Stimulated activated CD4-positive, alpha-beta T cell treated with anti-CD3 and anti-CD28 coated beads, Interleukin-12 subunit alpha, Interleukin-12 subunit beta, amount 100 ng/mL, for 4 hours (primary cell): ENCODE measurements at regions not wholly inside any gene's neighbourhood (a gene's known extent, or its start where the extent isn't known, plus 50 kb on each side); places are given as distances from the start of the nearest gene placed in this dataset.
A peak's percentile ranks its signal among the peaks of the same experiment; 100 is the strongest.

Source experiments
- DNase-seq: peaks from one replicate; pipeline ENCODE4 v3.0.0-alpha.2; 2020

- no peak for DNase-seq
These were observed 138.3 kb upstream of the CDH13 start for GRCh38 chr16:82488460-82488859.

GRCh38 chr16:82481455-82481854, 145.3 kb upstream of the CDH13 start:
- no peak for DNase-seq

GRCh38 chr16:82476786-82477185, 150.0 kb upstream of the CDH13 start:
- DNase-seq: no peak

DNA sequence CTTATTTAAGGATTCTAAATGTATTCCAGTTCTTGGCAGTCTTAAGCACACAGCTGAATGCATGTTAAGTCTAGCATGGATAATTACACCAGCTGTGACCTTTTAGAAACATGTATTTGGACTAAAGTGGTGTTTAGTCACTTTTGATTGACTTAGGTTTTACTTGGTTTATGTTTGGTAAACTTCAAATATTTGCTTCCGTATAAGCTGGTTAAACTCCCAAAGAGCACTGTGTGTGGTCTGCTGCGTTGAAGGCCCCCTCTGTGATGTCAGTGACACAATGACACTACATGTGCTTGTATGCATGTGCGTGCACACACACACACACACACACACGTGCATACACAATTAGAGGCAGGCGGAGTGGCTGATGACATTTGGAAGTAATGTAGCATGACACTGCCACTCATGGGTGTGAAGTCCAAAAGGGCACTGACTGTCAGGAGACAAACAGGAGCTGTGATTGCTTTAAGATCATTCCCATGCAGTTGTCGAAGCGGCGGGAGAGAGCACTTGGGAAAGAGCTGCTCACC, 156.1 kb upstream of the CDH13 start:
- no peak for DNase-seq

- no peak for DNase-seq
These were observed 156.8 kb upstream of the CDH13 start for GRCh38 chr16:82470016-82470415.

DNA sequence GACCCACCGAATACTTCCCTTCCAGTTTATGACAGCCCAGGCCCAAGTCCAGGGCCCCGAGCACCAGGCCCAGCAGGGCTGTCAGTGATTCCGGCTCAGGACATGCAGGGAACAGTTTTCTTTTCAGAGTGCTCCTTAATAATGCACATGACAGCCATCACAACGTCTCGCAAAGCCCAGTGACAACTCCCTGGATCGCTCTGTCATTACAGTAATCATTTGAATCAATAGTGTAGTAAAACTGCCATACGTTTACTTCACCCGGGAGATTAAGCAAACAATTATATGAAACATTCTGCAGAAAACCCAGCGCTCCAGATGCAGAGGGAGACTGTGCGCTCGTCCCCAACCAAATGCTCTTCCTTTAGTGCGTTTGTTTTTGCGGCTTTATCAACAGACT, 162.6 kb upstream of the CDH13 start:
- no peak for DNase-seq

DNA sequence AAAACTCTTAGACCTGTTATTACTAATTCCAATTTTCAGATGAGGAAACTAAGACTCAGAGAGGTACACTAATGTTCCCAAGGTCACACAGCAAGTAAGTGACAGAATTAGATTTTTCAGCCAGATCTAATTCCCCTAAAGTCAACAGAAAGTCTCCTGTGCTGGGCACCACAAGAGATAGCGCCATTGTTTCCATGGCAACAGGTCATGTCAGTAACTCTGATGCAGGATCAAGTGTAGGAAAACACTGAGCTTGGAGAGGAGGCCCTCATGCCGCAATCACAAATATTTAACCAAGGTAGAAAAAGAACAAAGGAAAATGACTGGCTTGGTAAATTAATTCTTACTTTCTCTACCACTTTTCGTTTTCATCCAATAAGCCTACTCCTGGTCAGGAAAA, 166.0 kb upstream of the CDH13 start:
- no peak for DNase-seq

GRCh38 chr16:82459580-82460256, 167.1 kb upstream of the CDH13 start:
- DNase-seq: no peak

GRCh38 chr16:82456683-82457082, 170.1 kb upstream of the CDH13 start:
- peak; percentile 18 for DNase-seq

GRCh38 chr16:82454566-82454965, 172.2 kb upstream of the CDH13 start:
- no peak for DNase-seq

- no peak for DNase-seq
These were observed 172.6 kb upstream of the CDH13 start for GRCh38 chr16:82454152-82454551.

- DNase-seq: no peak
These were observed 174.6 kb upstream of the CDH13 start for GRCh38 chr16:82452004-82452756.

- no peak for DNase-seq
These were observed 175.3 kb upstream of the CDH13 start for GRCh38 chr16:82451449-82451848.

DNA sequence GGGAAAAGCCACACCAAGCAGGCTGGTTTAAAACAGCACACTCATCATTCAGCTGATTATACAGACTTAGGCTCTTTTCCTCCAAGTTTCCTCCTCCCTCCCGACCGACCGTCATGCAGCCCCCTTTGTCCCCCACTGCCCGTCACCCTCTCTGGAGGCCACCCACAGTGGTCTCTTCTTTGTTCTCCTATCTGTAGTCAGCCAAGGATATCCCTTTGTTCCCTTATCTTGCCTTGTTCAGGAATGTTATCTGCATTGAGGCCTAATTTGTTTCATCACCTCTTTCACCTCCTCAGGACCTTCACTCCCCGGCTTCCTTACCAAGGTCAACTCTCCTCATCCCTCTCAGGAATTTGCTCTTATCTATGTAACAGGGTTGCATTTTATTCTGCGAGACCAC, 186.4 kb upstream of the CDH13 start:
- DNase-seq: no peak

- DNase-seq: no peak
These were observed 187.0 kb upstream of the CDH13 start for GRCh38 chr16:82439678-82440293.

GRCh38 chr16:82433042-82433441, 193.7 kb upstream of the CDH13 start:
- no peak for DNase-seq

- DNase-seq: no peak
These were observed 194.5 kb upstream of the CDH13 start for GRCh38 chr16:82432261-82432660.

GRCh38 chr16:82425661-82426060, 201.1 kb upstream of the CDH13 start:
- DNase-seq: no peak

DNA sequence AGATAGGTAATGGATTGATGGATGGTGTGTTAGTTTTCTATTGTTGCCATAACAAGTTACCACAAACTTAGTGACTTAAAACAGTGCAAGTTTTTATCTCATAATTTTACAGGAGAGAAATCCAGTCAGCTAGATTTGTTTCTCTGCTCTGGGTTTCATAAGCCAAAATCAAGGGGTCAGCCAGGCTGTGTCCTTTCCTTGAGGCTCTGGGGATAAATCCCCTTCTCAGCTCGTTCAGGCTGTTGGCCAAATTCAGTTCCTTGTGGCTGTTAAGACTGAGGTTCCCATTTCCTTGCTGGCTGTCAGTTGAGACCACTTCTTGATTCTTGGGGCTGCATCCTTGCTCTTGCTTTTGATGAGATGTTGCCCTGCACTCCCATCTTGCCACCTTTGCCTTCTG, 204.9 kb upstream of the CDH13 start:
- DNase-seq: no peak

- no peak for DNase-seq
These were observed 207.4 kb upstream of the CDH13 start for GRCh38 chr16:82419332-82419731.

- no peak for DNase-seq
These were observed 212.3 kb upstream of the CDH13 start for GRCh38 chr16:82414476-82414875.

GRCh38 chr16:82412770-82413169, 214.0 kb upstream of the CDH13 start:
- no peak for DNase-seq

- DNase-seq: no peak
These were observed 221.0 kb upstream of the CDH13 start for GRCh38 chr16:82405736-82406135.
